ENCODE measurements at regions not wholly inside any gene's neighbourhood (a gene's known extent, or its start where the extent isn't known, plus 50 kb on each side); places are given as distances from the start of the nearest gene placed in this dataset.
A peak's percentile ranks its signal among the peaks of the same experiment; 100 is the strongest.

DNA sequence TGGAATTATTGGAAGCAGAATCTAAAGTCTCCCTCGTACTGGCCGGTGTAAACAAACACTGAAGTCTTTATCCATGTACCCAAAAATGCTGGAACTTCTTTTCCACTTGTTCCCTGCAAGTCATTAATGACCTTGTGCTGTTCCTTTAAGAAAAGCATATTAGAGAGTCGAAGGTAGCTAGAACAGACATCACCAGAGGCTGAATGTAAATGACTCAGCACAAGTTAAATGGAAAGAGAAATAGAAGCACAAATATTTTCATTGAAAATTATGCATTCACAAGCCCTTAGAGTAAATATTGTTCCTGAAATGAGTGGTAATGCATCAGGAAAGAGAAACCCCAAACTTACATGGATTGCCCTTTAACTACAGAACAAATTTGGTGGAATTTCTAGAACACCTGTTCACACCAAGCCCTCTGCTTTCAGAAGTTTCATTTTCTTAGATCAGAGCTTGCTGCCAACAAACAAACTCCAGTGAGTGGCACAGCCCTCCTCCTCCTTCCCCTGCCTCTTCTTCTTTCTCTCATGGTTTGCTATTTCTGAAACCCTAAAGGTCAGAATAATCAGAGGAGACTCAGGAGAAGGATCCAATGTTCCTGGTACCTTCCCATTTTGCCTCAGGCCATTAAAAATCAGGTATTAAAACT, 264.3 kb downstream of the TXNL1 start:
- Histone ChIP-seq H3K9me3 (no peaks in the 10 kb centered on the region), H3K36me3 (no peaks in the 10 kb centered on the region), H3K4me3 (replicated peaks in 1 of 3) (no peak overlapping the region), H3K27me3 (no peaks in the 10 kb centered on the region), H3K4me1 (peaks cover 4 to 21% of the 10 kb centered on the region in 2 donors), H3K27ac (no peak overlapping the region)
- peak in 1 of 2 donors; percentile 12 for DNase-seq
- intact Hi-C loops (cut with DNase I): no loop called here
- no peak for TF ChIP-seq POLR2A (IDR thresholded peaks at IDR 0.05)
- TF ChIP-seq, protein P1, sequence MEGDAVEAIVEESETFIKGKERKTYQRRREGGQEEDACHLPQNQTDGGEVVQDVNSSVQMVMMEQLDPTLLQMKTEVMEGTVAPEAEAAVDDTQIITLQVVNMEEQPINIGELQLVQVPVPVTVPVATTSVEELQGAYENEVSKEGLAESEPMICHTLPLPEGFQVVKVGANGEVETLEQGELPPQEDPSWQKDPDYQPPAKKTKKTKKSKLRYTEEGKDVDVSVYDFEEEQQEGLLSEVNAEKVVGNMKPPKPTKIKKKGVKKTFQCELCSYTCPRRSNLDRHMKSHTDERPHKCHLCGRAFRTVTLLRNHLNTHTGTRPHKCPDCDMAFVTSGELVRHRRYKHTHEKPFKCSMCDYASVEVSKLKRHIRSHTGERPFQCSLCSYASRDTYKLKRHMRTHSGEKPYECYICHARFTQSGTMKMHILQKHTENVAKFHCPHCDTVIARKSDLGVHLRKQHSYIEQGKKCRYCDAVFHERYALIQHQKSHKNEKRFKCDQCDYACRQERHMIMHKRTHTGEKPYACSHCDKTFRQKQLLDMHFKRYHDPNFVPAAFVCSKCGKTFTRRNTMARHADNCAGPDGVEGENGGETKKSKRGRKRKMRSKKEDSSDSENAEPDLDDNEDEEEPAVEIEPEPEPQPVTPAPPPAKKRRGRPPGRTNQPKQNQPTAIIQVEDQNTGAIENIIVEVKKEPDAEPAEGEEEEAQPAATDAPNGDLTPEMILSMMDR (IDR thresholded peaks at IDR 0.05): no peak
- 68 to 74% methylated on average over 3 of the region's 3 CpGs for WGBS, 2 donors

DNA sequence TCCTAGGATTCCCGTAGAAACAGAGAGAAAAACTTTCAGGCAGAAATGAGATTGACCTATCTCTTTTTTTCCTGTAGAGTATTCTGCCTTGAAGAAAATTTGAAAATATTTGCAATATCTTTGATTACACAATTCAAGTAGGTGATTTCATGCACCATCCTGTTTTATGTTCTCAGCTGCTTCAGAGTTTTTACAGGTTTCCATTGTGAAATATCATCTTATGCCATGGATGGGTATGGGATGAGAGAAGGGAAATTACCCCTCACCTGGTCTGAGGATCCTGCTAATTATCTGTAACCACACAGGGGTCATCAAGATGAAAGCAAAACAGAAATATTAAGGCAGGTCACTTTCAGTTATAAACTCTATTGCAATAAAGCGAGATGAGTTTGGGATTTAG, 264.8 kb downstream of the TXNL1 start:
- intact Hi-C loops (cut with DNase I): no loop called here
- DNase-seq: no peak
- WGBS, 2 donors: 93 to 99% methylated on average over 2 of the region's 2 CpGs
- H3K27me3 ChIP-seq: no peaks in the 10 kb centered on the region
- no peak for TF ChIP-seq POLR2A (IDR thresholded peaks at IDR 0.05)
- TF ChIP-seq, protein P1 (IDR thresholded peaks at IDR 0.05): no peak
- H3K9me3 ChIP-seq: no peaks in the 10 kb centered on the region
- no peak overlapping the region for H3K4me3 ChIP-seq (replicated peaks in 1 of 3)
- peaks cover 4 to 17% of the 10 kb centered on the region in 2 donors for H3K4me1 ChIP-seq
- H3K27ac ChIP-seq: no peak overlapping the region
- no peaks in the 10 kb centered on the region for H3K36me3 ChIP-seq

DNA sequence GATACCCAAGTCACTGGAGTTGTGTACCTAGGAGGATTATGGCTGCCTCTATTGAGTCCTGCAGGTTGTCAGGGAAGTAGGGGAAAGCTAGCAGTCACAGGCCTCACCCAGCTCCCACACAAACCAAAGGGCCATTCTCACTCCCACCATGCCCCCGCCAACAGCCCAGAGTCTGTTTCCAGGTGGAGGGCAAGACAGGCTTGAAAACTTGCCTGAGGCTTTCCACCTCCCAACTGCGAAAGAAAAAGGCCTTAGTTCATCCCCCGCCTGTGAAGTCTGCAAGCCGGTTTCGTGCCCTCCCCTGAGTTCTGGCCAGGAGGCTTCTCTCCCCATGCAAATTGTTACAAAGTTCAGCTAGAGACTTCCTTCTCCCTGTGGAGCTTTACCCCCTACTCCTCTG, 270.3 kb downstream of the TXNL1 start:
- Histone ChIP-seq H3K27ac (no peak overlapping the region), H3K9me3 (no peaks in the 10 kb centered on the region), H3K27me3 (no peaks in the 10 kb centered on the region), H3K4me1 (no peaks in the 10 kb centered on the region), H3K36me3 (no peaks in the 10 kb centered on the region), H3K4me3 (replicated peaks in 1 of 3) (no peak overlapping the region)
- WGBS, 2 donors: 100% methylated on average over 5 of the region's 5 CpGs
- no peak for DNase-seq
- intact Hi-C loops (cut with DNase I): no loop called here
- TF ChIP-seq, protein P1 (IDR thresholded peaks at IDR 0.05): no peak
- no peak for TF ChIP-seq POLR2A (IDR thresholded peaks at IDR 0.05)

DNA sequence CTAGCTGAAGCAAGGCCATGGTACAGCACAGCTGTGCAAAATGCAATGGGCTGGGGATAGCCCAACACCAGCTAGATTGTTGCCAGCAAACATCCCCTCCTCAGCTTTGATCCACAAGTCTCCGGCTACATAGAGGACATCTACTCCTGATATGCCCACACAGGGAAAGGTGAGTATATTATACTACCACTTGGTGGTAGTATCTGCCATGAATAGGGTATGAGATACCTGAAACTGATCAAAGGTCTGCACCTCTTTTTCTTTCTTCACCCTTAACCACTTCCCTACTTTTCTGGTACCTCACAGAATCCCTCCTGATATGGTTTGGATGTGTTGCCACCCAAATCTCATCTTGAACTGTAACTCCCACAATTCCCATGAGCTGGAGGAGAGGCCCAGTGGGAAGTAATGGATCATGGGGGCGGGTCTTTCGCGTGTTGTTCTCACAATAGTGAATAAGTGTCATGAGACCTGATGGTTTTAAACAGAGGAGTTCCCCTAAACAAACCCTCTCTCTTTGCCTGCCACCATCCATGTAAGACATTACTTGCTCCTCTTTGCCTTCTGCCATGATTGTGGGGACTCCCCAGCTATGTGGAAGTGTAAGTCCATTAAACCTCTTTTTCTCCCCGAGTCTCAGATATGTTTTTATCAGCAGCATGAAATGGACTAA, 279.6 kb downstream of the TXNL1 start:
- H3K36me3 ChIP-seq: no peaks in the 10 kb centered on the region
- TF ChIP-seq, protein P1 (IDR thresholded peaks at IDR 0.05): peak in 4 of 6 experiments; percentile 31 to 57 (median 42)
- TF ChIP-seq POLR2A (IDR thresholded peaks at IDR 0.05): no peak
- H3K4me1 ChIP-seq: no peaks in the 10 kb centered on the region
- 91 to 92% methylated on average over 5 of the region's 5 CpGs for WGBS, 2 donors
- no peaks in the 10 kb centered on the region for H3K9me3 ChIP-seq
- DNase-seq: no peak
- no peaks in the 10 kb centered on the region for H3K27me3 ChIP-seq
- H3K27ac ChIP-seq: no peak overlapping the region
- intact Hi-C loops (cut with DNase I): loop anchor here (10.0 kb wide), 1 partner anchor 206 kb away; no protein-coding TSS in a partner anchor
- H3K4me3 ChIP-seq (replicated peaks in 1 of 3): no peak overlapping the region

DNA sequence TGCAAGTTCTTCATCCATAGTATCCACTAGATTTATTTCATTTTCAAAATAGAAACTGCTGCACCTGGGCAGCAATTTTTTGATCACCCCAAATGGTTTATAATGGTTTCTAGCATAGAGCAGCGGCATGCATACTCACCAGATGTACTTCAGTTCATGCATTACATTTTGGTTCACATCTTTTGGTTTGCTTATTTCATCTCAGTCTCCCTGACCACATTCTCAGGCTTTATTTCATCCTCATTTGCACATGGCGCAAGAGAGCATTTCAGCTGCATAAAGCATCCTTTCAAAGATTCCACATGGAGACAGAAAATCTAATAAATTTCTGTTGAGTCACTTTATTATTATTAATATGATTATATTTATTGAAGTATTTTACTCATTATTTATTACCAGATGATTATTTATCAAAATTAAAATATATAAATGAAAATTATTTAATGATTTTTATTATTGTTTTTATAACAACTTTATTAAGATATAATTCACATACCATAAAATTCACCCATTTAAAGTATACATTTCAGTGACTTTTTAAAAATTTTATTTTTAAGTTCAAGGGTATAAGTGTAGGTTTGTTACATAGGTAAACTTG, 284.6 kb downstream of the TXNL1 start:
- TF ChIP-seq, protein P1 (IDR thresholded peaks at IDR 0.05): no peak
- TF ChIP-seq POLR2A (IDR thresholded peaks at IDR 0.05): no peak
- intact Hi-C loops (cut with DNase I): loop anchor here (10.0 kb wide), 1 partner anchor 211 kb away; no protein-coding TSS in a partner anchor
- H3K27me3 ChIP-seq: no peaks in the 10 kb centered on the region
- DNase-seq: no peak
- no peaks in the 10 kb centered on the region for H3K9me3 ChIP-seq
- no peak overlapping the region for H3K4me3 ChIP-seq (replicated peaks in 1 of 3)
- no peaks in the 10 kb centered on the region for H3K36me3 ChIP-seq
- 91 to 97% methylated on average over 2 of the region's 2 CpGs for WGBS, 2 donors
- H3K27ac ChIP-seq: no peak overlapping the region
- no peaks in the 10 kb centered on the region for H3K4me1 ChIP-seq
